ENCODE measurements at regions not wholly inside any gene's neighbourhood (a gene's known extent, or its start where the extent isn't known, plus 50 kb on each side); places are given as distances from the start of the nearest gene placed in this dataset.

DNA sequence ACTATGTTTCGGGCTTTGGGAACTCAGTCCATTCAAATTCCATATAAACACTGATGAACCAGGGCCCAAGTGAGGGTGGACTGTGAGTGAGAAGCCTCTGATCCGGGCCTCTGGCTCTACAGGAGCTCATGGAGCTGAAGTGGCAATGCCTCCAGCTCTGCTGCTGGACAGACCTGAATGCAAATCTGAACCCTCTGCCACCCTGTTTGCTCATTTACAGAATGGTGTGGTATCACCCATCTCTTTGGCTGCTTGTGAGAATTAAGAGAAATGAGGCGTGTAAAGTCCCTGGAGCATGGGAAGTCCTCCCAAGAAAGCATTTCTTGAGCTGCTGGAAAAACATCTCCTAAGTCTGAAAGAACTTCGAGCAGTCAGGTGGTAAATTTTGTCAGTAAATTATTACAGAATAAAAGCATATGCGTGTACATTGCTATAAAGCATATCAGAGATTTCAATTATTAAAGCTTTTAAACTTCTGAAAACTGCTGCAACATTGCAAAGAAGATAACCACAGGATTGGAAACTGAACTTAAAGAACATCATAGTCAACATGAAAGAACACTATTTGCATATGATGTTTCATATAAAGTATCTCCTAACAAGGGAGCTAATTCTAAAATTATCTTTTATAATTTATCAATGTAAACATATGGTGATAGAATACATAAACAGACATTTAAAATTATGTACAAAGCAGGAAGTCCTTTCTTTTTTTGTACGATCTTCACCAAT lies 369.0 kb downstream of the UQCRFS1 start:
- no peak for DNase-seq (ENCODE audit: low read depth)

GRCh38 chr19:28841531-28841930 lies 371.4 kb downstream of the UQCRFS1 start:
- no peak for DNase-seq (ENCODE audit: low read depth)

DNA sequence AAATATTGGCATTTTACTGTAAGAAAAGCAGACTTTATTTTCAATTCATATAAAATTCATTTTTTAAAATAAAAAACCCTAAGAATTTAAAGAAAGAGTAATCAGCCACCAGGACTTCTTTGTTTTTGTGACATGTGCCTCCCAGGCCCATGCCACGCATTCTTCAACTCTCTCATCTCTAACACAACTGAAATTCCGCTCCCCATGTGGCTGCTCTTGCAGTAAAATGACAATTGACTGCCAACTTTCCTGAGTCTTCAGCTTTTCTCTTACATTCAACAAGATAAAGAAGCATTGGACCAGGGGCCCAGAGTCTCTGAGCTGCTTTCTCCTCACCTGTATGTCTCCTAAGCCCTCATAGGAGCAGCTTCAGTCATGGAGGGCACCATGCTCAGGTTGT lies 372.1 kb downstream of the UQCRFS1 start:
- no peak for DNase-seq (ENCODE audit: low read depth)

DNA sequence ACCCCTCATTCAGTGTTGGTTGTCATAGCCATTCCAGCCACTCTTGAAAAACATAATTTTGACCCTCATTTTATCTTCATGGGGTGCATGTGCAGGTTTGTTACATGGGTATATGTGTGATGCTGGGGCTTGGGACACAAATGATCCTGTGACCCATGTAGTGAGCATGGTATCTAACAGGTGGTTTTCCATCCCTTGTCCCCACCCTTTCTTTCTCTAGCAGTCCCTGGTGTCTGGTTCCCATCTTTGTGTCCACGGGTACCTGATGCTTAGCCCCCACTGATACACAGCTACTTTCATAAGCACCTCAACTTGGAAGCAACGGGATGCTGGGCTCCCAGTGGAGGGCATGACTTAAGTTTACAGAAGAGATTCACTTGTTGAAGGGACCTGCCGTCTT lies 373.5 kb downstream of the UQCRFS1 start:
- DNase-seq (ENCODE audit: low read depth) = no peak

- DNase-seq (ENCODE audit: low read depth) = no peak
These were observed 374.0 kb downstream of the UQCRFS1 start for GRCh38 chr19:28838909-28839308.

- DNase-seq (ENCODE audit: low read depth) = no peak
These were observed 376.5 kb downstream of the UQCRFS1 start for GRCh38 chr19:28836421-28836820.

DNA sequence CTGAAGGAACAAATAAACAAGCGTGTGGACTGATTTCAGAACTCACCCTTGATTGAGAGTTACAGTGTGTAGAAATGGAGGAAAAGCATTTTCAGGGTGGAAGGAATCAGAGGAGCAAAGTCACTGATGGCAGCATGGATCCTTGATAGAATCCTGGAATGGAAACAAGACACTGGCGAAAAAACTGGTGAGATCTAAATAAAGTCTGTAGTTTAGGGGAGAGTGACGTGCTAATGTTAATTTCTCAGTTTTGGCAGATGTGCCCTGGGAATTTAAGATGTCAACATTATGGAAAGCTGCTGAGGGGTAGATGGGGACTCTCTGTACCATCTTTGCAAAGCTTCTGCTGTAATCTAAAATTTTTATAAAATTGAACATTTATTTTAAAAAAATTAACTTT lies 378.0 kb downstream of the UQCRFS1 start:
- no peak for DNase-seq (ENCODE audit: low read depth)

- DNase-seq (ENCODE audit: low read depth) = no peak
These were observed 381.5 kb downstream of the UQCRFS1 start for GRCh38 chr19:28831462-28831861.

- DNase-seq (ENCODE audit: low read depth) = no peak
These were observed 383.2 kb downstream of the UQCRFS1 start for GRCh38 chr19:28829762-28830161.

DNA sequence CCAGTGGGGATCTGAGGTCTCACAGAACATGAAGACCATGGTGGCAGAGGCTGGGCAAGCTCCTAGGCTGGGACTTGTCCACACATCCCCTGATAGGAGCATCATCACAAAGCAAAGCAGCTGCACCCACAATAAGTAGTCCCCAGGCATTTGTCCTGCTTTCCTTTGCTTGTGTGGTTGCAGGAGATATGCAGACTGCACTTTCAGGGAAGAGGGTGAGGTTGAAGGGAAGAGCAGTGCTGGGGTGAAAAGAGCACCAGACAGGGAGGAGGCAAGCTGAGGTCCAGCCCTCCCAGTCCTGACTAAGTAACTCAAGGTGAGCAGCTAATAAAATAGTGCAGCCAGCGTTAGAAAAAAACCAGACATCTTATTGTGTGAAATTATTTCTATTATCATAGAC lies 383.6 kb downstream of the UQCRFS1 start:
- no peak for DNase-seq (ENCODE audit: low read depth)

DNA sequence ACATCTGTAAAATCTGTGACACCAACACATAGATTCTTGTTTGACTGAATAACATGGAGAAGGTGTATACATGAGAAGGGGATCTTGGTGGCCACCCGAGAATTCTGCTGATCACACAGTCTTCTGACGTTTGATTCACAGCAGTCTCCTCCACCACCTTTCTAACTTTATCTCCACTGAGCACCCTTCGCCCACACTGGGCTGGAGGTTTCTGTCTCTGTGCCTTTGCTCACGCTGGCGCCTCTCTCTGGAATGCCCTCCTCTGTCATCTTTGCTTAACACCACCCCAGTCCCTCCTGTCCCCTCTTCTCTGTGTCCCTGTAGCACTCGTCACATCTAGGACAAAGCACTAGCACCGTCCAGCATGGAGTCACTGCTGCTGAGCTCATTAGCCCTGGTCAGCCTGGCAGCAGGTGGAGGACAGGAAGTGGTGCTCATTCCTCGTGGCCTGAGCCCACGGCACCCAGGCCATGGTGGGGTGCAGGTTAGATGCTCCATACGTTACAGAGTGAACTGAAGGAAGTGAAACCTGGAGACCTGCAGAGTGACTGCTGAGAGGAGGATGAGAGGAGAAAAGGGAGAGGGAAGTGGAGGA lies 384.6 kb downstream of the UQCRFS1 start:
- no peak for DNase-seq (ENCODE audit: low read depth)

DNA sequence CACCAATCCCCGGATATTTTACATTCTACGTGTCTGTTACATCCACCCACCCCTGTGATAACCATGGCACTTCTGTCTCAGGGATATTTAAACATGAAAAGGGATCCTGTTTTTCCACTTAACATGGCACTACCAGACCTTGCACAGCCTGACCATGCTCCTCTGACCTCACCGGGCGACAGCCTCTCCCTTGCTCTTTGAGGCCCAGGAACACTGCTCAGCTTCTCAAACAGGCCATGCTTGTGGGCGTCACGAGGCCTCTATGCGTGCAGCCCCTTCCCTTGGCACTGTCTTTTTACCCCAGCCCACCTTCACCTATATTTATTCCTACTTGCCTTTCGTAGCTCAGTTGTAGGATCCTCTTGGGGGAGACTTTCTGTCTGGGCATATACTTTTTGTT lies 385.6 kb downstream of the UQCRFS1 start:
- no peak for DNase-seq (ENCODE audit: low read depth)

- DNase-seq (ENCODE audit: low read depth) = no peak
These were observed 389.5 kb downstream of the UQCRFS1 start for GRCh38 chr19:28823338-28823961.

GRCh38 chr19:28820289-28820688 lies 392.7 kb downstream of the UQCRFS1 start:
- DNase-seq (ENCODE audit: low read depth) = no peak

DNA sequence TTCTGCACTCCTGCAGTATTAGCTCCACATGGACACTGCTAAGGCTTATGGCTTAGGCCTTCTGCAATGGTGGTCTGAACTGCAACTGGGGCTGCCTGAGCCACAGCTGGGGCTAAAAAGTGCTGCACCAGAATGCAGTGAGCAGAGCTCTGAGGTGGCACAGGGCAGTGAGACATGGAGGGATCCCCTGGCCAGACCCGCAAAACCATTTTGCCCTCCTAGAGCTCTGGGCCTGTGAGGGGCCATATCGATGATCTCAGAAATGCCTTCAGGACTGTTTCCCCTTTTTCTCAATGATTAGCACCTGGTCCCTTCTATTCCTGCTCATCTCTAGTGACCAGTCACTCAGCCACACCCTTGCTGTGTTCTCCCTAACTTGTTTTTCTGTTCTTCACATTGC lies 397.7 kb downstream of the UQCRFS1 start:
- no peak for DNase-seq (ENCODE audit: low read depth)

GRCh38 chr19:28794301-28794700 lies 418.6 kb downstream of the UQCRFS1 start:
- no peak for DNase-seq (ENCODE audit: low read depth)

DNA sequence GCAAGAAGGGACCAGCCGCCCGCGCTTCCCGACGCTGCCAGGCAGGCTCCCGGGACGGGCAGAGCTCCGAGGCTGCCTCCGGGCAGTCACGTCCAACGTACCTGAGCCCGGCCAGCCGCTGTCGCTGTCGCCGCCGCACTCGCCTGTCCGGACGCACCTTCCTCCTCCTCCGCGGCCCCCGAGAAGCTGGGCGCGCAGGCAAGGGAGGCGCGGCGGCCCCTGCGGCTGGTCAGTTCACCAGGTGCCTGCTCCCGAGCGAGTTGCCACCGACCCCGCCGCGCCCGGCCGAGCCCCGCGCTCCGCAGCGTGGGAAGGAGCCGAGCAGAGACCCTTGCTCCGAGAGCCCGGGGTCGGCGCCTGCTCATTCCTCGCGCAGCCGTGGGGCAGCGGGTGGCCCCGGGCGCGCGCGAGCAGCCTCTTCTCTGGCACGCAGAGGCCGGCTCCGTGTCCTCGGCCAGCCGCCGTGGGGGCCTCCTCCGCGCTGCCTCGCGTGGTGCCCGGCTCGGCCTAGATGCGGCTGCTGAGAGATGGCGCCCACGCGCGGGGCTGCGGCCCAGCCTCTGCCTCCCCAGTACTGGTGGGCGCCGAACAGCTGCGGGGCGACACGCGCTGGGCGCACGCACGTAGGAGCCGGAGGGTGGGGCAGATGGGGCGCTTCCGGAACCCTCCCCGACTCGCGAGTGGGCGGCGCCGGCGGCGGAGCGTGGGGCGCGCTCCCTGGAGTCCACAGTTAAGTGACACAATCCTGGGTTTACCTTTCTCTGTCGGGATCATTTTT lies 419.4 kb downstream of the UQCRFS1 start:
- no peak for DNase-seq (ENCODE audit: low read depth)

DNA sequence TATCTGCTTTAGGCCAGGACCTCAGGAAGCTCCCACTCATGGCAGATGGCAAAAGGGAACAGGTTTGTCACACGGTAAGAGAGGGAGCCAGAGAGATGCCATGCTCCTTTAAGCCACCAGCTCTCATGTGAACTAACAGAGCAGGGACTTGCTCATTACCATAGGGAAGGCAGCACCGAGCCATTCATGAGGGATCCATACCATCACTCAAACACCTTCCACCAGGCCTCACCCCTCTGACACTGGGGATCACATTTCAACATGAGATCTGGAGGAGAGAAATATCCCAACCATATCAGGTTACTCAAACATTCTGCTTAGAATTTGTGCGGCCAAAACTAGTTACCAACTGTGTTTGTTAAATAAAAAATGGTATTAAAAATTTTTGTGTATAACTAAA lies 427.0 kb downstream of the UQCRFS1 start:
- no peak for DNase-seq (ENCODE audit: low read depth)

GRCh38 chr19:28764066-28764465 lies 448.9 kb downstream of the UQCRFS1 start:
- DNase-seq (ENCODE audit: low read depth) = no peak

DNA sequence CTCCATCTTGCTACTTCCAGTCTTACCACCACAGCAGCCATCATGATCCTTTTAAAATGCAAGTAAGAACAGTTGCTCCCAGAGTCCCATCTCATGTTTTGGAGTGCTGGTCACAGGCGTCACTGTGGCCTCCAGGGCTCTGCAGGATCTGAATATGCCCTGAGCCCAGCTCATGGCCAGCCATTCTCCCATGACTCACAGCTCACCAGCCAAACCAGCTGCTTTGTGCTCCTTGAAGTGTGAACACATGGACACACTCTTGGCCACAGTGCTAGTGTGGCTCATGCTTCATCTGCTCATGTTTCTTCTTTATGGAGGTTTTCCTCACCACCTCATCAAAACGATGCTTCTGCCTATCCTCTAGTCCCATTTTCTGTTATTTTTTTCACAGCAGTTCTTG lies 466.5 kb downstream of the UQCRFS1 start:
- no peak for DNase-seq (ENCODE audit: low read depth)

GRCh38 chr19:28744943-28745342 lies 468.0 kb downstream of the UQCRFS1 start:
- DNase-seq (ENCODE audit: low read depth) = no peak

DNA sequence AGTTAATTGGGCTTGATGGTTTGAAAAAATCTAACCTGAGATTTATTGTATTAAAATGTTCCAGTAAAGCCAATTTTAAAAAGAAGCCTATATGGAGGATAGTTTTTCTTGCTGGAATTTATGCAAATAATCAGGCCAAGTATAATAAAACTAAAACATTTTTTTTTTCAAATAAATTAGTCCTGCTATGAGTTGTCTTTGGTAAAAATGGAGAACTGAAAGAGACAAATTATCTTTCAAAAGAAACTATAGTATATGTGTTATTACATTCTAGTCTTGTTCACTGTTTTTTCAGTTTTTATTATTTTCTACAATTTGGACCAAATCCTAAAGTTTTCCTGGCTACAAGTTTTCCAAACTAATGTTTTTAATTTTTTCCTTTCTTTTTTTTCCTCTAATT lies 468.9 kb downstream of the UQCRFS1 start:
- DNase-seq (ENCODE audit: low read depth) = no peak

Measured in activated T-helper 1 cell treated with Interleukin-2 at 50 U/mL for 16 hours (primary cell).